HCT116 (cell line): ENCODE measurements at regions not wholly inside any gene's neighbourhood (a gene's known extent, or its start where the extent isn't known, plus 50 kb on each side); places are given as distances from the start of the nearest gene placed in this dataset.

ENCODE experiments used
- ATAC-seq: fragments of 200-7000 bp; cut with Tn5 transposase; 2 replicates; pipeline ENCODE4 v1.9.1; 2020; ENCODE audit warnings: mild to moderate bottlenecking, moderate library complexity
- BruUV-seq: library from RNA; stranded (reverse); fragments of 400-500 nt; replicated peaks from 2 replicates; lab custom pipeline; 2021; lab: Mats Ljungman, UMichigan
- CTCF ChIA-PET: fragments of 300-600 bp; sonication (Branson Sonifier 250); formaldehyde crosslinking; loops from one replicate; lab custom pipeline; 2021; ENCODE audit warnings: antibody characterized with exemption; lab: Charles Lee
- POLR2A ChIA-PET: fragments of 300-600, 350-600 bp; sonication (Branson Sonifier 250); formaldehyde crosslinking; loops from one replicate; lab custom pipeline; 2021; ENCODE audit warnings: antibody characterized with exemption; lab: Charles Lee
- RAD21 ChIA-PET, 2 experiments: fragments of 300-600 bp; sonication (Branson Sonifier 250); formaldehyde crosslinking; loops; one replicate each; lab custom pipeline; 2023; ENCODE audit warnings: low total read pairs in 2 of 2; ENCODE audit not compliant: uncharacterized antibody in 2 of 2, unreplicated experiment in 2 of 2, low non-redundant PET in 1 of 2; lab: Charles Lee
- DNase-seq: peaks from one replicate; pipeline ENCODE4 v3.0.0-alpha.2; 2010; ENCODE audit warnings: low read depth, low spot score
- H2AFZ ChIP-seq: fragments of 200-600 bp; shearing (Covaris generic), sonication (generic); 2 replicates; pipeline ENCODE4 v1.6.1; 2017; ENCODE audit warnings: low read depth, mixed run types, mixed read lengths, antibody characterized with exemption, low read length; ENCODE audit not compliant: poor library complexity, severe bottlenecking
- H3K27ac ChIP-seq: 2 replicates; pipeline ENCODE4 v1.5.1; 2012; ENCODE audit warnings: low read depth, low read length
- H3K27me3 ChIP-seq: fragments of 200-600 bp; sonication (generic); 2 replicates; pipeline ENCODE4 v1.6.1; 2016; ENCODE audit warnings: mixed run types, low read length, mixed read lengths; ENCODE audit not compliant: insufficient read depth
- H3K36me3 ChIP-seq, 2 experiments: fragments of 200-500 bp in 1 of 2; fragments of 200-600 bp in 1 of 2; sonication (Bioruptor generic) in 1 of 2; sonication (generic) in 1 of 2; 2 replicates each; pipeline versions ENCODE4 v1.5.1 to v1.6.1; 2014 to 2016; ENCODE audit warnings: low read length in 2 of 2, inconsistent platforms in 1 of 2, mixed read lengths in 1 of 2, mixed run types in 1 of 2; ENCODE audit not compliant: insufficient read depth in 2 of 2, control insufficient read depth in 1 of 2
- H3K4me1 ChIP-seq, 2 experiments: fragments of 200-600 bp in 1 of 2; sonication (generic) in 1 of 2; 2 replicates each; pipeline versions ENCODE4 v1.5.1 to v1.6.1; 2012 to 2017; ENCODE audit warnings: low read length in 2 of 2, inconsistent platforms in 1 of 2, mild to moderate bottlenecking in 1 of 2, mixed read lengths in 1 of 2, mixed run types in 1 of 2, moderate library complexity in 1 of 2; ENCODE audit not compliant: insufficient read depth in 2 of 2, control insufficient read depth in 1 of 2
- H3K4me2 ChIP-seq: fragments of 200-600 bp; sonication (generic); 2 replicates; pipeline ENCODE4 v1.6.1; 2017; ENCODE audit warnings: mixed run types, low read length, mixed read lengths
- H3K4me3 ChIP-seq, 2 experiments: fragments of 200-600 bp in 1 of 2; sonication (generic) in 1 of 2; replicated peaks in 1 of 2; 2 replicates each; pipeline ENCODE4 v1.5.1; 2011 to 2016; ENCODE audit warnings: low read length in 2 of 2, control low read depth in 1 of 2, low read depth in 1 of 2, mild to moderate bottlenecking in 1 of 2, mixed read lengths in 1 of 2, mixed run types in 1 of 2
- H3K79me2 ChIP-seq: fragments of 200-600 bp; sonication (generic); 2 replicates; pipeline ENCODE4 v1.6.1; 2017; ENCODE audit warnings: mild to moderate bottlenecking, mixed run types, low read length, moderate library complexity, mixed read lengths; ENCODE audit not compliant: insufficient read depth
- H3K9ac ChIP-seq: fragments of 200-600 bp; sonication (generic); 2 replicates; pipeline ENCODE4 v1.6.1; 2016; ENCODE audit warnings: low read length, mixed read lengths
- H3K9me2 ChIP-seq: fragments of 200-600 bp; sonication (generic), shearing (Covaris generic); 2 replicates; pipeline ENCODE4 v1.6.1; 2017; ENCODE audit warnings: mixed run types, mild to moderate bottlenecking, moderate library complexity; ENCODE audit not compliant: insufficient read depth
- H3K9me3 ChIP-seq, 2 experiments: fragments of 200-500 bp in 1 of 2; fragments of 200-600 bp in 1 of 2; sonication (Bioruptor generic) in 1 of 2; sonication (generic) in 1 of 2; 2 replicates each; pipeline ENCODE4 v1.6.1; 2014 to 2017; ENCODE audit warnings: low read length in 2 of 2, mixed read lengths in 2 of 2, inconsistent platforms in 1 of 2, low read depth in 1 of 2, mild to moderate bottlenecking in 1 of 2, mixed run types in 1 of 2, moderate library complexity in 1 of 2; ENCODE audit not compliant: control insufficient read depth in 1 of 2, insufficient read depth in 1 of 2
- H4K20me1 ChIP-seq: fragments of 200-600 bp; sonication (generic), shearing (Covaris generic); 2 replicates; pipeline ENCODE4 v1.6.1; 2017; ENCODE audit warnings: mixed run types, mild to moderate bottlenecking, moderate library complexity; ENCODE audit not compliant: insufficient read depth
- CBX3 ChIP-seq: IDR thresholded peaks from 2 replicates; pipeline ENCODE4 v1.6.1; 2012; ENCODE audit warnings: low read depth
- ELF1 ChIP-seq: IDR thresholded peaks from 2 replicates; pipeline ENCODE4 v1.6.1; 2012; ENCODE audit warnings: low read depth, borderline replicate concordance
- EZH2 ChIP-seq: fragments of 200-600 bp; sonication (generic); IDR thresholded peaks from 2 replicates; pipeline ENCODE4 v1.6.1; 2017; ENCODE audit warnings: antibody characterized with exemption, mixed run types
- EZH2phosphoT487 ChIP-seq: fragments of 200-600 bp; IDR thresholded peaks from 2 replicates; pipeline ENCODE4 v1.6.1; 2018; ENCODE audit warnings: antibody characterized with exemption, borderline replicate concordance
- FOSL1 ChIP-seq: IDR thresholded peaks from 2 replicates; pipeline ENCODE4 v1.6.1; 2012; ENCODE audit warnings: low read depth
- JUND ChIP-seq: IDR thresholded peaks from 2 replicates; pipeline ENCODE4 v1.6.1; 2012
- POLR2A ChIP-seq: IDR thresholded peaks from 2 replicates; pipeline ENCODE4 v1.7.0; 2011; ENCODE audit warnings: borderline replicate concordance; ENCODE audit not compliant: insufficient read depth, insufficient read length; ENCODE audit errors: extremely low read depth
- POLR2AphosphoS5 ChIP-seq: IDR thresholded peaks from 2 replicates; pipeline ENCODE4 v1.6.1; 2011; ENCODE audit warnings: mild to moderate bottlenecking, low read depth, low read length, moderate library complexity
- RAD21 ChIP-seq: IDR thresholded peaks from 2 replicates; pipeline ENCODE4 v1.6.1; 2012; ENCODE audit warnings: low read depth, mild to moderate bottlenecking
- SIN3A ChIP-seq: IDR thresholded peaks from 2 replicates; pipeline ENCODE4 v1.6.1; 2012; ENCODE audit warnings: low read depth
- YY1 ChIP-seq: IDR thresholded peaks from 2 replicates; pipeline ENCODE4 v1.6.1; 2011; ENCODE audit warnings: low read length, low read depth, moderate library complexity, mild to moderate bottlenecking; ENCODE audit not compliant: insufficient replicate concordance; ENCODE audit errors: extremely low read depth
- ZFX ChIP-seq: fragments of 450-650 bp; IDR thresholded peaks from 2 replicates; pipeline ENCODE4 v1.6.1; 2017
- ZNF274 ChIP-seq: fragments of 200-500 bp; sonication (Bioruptor generic); IDR thresholded peaks from 2 replicates; pipeline ENCODE4 v1.6.1; 2014; ENCODE audit warnings: mild to moderate bottlenecking, low read depth, low read length, inconsistent platforms
- intact Hi-C: fragments of 100-400 bp; cut with micrococcal nuclease; formaldehyde crosslinking; loops from 2 replicates; pipeline ENCODE4 v1.10.0; 2022
- TF ChIP-seq, protein P1 (sequence below), 3 experiments: fragments of 200-600 bp in 1 of 3; sonication (generic) in 1 of 3; IDR thresholded peaks in 2 of 3; conservative IDR thresholded peaks in 1 of 3; 2 replicates each; pipeline ENCODE4 v1.5.1; 2012 to 2017; ENCODE audit warnings: low read depth in 2 of 3, low read length in 2 of 3, antibody characterized with exemption in 1 of 3, borderline replicate concordance in 1 of 3, control low read depth in 1 of 3, mild to moderate bottlenecking in 1 of 3, mixed read lengths in 1 of 3, mixed run types in 1 of 3, moderate library complexity in 1 of 3; ENCODE audit not compliant: insufficient read depth in 1 of 3
- TF ChIP-seq, protein P2 (sequence below): IDR thresholded peaks from 2 replicates; pipeline ENCODE4 v1.6.1; 2012
- TF ChIP-seq, protein P3 (sequence below): IDR thresholded peaks from 2 replicates; pipeline ENCODE4 v1.6.1; 2012; ENCODE audit warnings: low read depth
- TF ChIP-seq, protein P4 (sequence below): IDR thresholded peaks from 2 replicates; pipeline ENCODE4 v1.6.1; 2011; ENCODE audit warnings: mild to moderate bottlenecking, low read length, moderate library complexity; ENCODE audit not compliant: insufficient replicate concordance; ENCODE audit errors: extremely low read depth

DNA sequence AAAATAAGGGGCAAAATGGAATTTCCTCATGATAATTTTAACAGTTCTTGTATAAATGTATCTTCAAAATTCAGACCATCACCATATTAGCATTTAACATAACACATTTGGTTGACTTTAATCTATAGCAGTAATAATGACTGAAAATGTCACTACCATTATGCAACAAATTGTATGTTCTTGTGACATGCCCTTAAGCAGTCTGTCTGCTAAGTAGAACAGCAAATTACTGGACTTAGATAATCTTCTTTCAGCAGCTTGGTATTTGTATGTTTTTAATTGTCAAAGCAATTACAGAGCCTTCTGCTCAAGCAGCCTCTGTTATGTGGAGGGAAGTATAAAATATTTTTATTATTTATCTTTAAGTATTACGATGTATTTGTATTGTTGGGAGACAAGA, 214.3 kb upstream of the NXPH2 start (continued):
- TF ChIP-seq, protein P1, sequence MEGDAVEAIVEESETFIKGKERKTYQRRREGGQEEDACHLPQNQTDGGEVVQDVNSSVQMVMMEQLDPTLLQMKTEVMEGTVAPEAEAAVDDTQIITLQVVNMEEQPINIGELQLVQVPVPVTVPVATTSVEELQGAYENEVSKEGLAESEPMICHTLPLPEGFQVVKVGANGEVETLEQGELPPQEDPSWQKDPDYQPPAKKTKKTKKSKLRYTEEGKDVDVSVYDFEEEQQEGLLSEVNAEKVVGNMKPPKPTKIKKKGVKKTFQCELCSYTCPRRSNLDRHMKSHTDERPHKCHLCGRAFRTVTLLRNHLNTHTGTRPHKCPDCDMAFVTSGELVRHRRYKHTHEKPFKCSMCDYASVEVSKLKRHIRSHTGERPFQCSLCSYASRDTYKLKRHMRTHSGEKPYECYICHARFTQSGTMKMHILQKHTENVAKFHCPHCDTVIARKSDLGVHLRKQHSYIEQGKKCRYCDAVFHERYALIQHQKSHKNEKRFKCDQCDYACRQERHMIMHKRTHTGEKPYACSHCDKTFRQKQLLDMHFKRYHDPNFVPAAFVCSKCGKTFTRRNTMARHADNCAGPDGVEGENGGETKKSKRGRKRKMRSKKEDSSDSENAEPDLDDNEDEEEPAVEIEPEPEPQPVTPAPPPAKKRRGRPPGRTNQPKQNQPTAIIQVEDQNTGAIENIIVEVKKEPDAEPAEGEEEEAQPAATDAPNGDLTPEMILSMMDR (IDR thresholded peaks at IDR 0.05 in 2 of 3, conservative IDR thresholded peaks at IDR 0.05 in 1 of 3; ENCODE audit: borderline replicate concordance in 1 of 3, insufficient read depth in 1 of 3, low read depth in 2 of 3, low read length in 2 of 3), result no peak
- TF ChIP-seq CBX3, result no peak

DNA sequence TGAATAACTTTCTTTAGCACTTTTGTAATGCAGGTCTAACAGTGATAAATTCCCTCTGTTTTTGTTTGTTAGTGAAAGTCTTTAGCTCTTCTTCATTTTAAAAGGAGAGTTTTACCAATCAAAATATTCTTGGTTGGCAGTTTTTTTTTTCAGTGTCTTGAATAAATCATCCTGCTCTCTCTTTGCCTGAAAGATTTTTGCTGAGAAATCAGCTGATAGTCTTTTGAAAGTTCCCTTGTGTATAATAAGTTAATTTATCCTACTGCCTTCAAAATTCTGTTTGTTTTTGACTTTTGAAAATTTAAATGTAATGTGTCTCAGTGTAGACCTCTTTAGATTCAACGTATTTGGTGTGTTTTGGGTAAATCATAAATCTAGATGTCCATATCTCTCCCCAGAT, 205.7 kb upstream of the NXPH2 start:
- intact Hi-C loops, result no loop called here
- CTCF ChIA-PET, result no interaction called here

More for the DNA sequence above, 205.7 kb upstream of the NXPH2 start:
- no TSS peak for BruUV-seq
- H4K20me1 ChIP-seq, result no peaks in the 10 kb centered on the region
- no peaks in the 10 kb centered on the region for H3K9me3 ChIP-seq
- ATAC-seq, result no peak
- H3K27ac ChIP-seq, result no peak overlapping the region
- no peak overlapping the region for H3K4me3 ChIP-seq
- H3K9me2 ChIP-seq, result no peaks in the 10 kb centered on the region
- no peak overlapping the region for H3K4me2 ChIP-seq
- no peaks in the 10 kb centered on the region for H3K36me3 ChIP-seq
- H3K4me1 ChIP-seq, result no peaks in the 10 kb centered on the region
- ChIA-PET POLR2A (no interaction called here), RAD21 (no interaction called here)
- no peak overlapping the region for H3K9ac ChIP-seq
- H2AFZ ChIP-seq, result no peak overlapping the region
- no peak for TF ChIP-seq POLR2AphosphoS5
- no peak for TF ChIP-seq POLR2A
- no peak for TF ChIP-seq ELF1
- TF ChIP-seq YY1, result no peak
- no peak for TF ChIP-seq EZH2
- TF ChIP-seq, protein P2, sequence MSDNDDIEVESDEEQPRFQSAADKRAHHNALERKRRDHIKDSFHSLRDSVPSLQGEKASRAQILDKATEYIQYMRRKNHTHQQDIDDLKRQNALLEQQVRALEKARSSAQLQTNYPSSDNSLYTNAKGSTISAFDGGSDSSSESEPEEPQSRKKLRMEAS, result no peak
- TF ChIP-seq FOSL1, result no peak
- no peak for TF ChIP-seq ZFX
- TF ChIP-seq JUND, result no peak
- TF ChIP-seq, protein P3, sequence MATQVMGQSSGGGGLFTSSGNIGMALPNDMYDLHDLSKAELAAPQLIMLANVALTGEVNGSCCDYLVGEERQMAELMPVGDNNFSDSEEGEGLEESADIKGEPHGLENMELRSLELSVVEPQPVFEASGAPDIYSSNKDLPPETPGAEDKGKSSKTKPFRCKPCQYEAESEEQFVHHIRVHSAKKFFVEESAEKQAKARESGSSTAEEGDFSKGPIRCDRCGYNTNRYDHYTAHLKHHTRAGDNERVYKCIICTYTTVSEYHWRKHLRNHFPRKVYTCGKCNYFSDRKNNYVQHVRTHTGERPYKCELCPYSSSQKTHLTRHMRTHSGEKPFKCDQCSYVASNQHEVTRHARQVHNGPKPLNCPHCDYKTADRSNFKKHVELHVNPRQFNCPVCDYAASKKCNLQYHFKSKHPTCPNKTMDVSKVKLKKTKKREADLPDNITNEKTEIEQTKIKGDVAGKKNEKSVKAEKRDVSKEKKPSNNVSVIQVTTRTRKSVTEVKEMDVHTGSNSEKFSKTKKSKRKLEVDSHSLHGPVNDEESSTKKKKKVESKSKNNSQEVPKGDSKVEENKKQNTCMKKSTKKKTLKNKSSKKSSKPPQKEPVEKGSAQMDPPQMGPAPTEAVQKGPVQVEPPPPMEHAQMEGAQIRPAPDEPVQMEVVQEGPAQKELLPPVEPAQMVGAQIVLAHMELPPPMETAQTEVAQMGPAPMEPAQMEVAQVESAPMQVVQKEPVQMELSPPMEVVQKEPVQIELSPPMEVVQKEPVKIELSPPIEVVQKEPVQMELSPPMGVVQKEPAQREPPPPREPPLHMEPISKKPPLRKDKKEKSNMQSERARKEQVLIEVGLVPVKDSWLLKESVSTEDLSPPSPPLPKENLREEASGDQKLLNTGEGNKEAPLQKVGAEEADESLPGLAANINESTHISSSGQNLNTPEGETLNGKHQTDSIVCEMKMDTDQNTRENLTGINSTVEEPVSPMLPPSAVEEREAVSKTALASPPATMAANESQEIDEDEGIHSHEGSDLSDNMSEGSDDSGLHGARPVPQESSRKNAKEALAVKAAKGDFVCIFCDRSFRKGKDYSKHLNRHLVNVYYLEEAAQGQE, result no peak
- no peak for TF ChIP-seq ZNF274
- no peak for TF ChIP-seq EZH2phosphoT487
- TF ChIP-seq CBX3, result no peak
- no peak for TF ChIP-seq SIN3A
- TF ChIP-seq RAD21, result no peak
- TF ChIP-seq, protein P4, sequence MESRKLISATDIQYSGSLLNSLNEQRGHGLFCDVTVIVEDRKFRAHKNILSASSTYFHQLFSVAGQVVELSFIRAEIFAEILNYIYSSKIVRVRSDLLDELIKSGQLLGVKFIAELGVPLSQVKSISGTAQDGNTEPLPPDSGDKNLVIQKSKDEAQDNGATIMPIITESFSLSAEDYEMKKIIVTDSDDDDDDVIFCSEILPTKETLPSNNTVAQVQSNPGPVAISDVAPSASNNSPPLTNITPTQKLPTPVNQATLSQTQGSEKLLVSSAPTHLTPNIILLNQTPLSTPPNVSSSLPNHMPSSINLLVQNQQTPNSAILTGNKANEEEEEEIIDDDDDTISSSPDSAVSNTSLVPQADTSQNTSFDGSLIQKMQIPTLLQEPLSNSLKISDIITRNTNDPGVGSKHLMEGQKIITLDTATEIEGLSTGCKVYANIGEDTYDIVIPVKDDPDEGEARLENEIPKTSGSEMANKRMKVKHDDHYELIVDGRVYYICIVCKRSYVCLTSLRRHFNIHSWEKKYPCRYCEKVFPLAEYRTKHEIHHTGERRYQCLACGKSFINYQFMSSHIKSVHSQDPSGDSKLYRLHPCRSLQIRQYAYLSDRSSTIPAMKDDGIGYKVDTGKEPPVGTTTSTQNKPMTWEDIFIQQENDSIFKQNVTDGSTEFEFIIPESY, result no peak
- H3K27me3 ChIP-seq, result no peaks in the 10 kb centered on the region
- H3K79me2 ChIP-seq, result no peaks in the 10 kb centered on the region
- no peak for DNase-seq
